Neural progenitor cell (in vitro differentiated cells): ENCODE measurements at regions not wholly inside any gene's neighbourhood (a gene's known extent, or its start where the extent isn't known, plus 50 kb on each side); places are given as distances from the start of the nearest gene placed in this dataset.

ENCODE experiments used
- CTCF ChIP-seq: fragments of 200-600 bp; sonication (generic); IDR thresholded peaks from 2 replicates; pipeline ENCODE4 v1.5.1; 2017; ENCODE audit warnings: antibody characterized with exemption, mild to moderate bottlenecking
- EZH2 ChIP-seq: fragments of 200-600 bp; sonication (generic); IDR thresholded peaks from 2 replicates; pipeline ENCODE4 v1.6.1; 2017; ENCODE audit warnings: antibody characterized with exemption, mild to moderate bottlenecking, moderate library complexity
- EZH2phosphoT487 ChIP-seq: fragments of 200-600 bp; sonication (generic); IDR thresholded peaks from 2 replicates; pipeline ENCODE4 v1.6.1; 2017; ENCODE audit warnings: antibody characterized with exemption

- no peak for TF ChIP-seq CTCF
- TF ChIP-seq EZH2 = no peak
- TF ChIP-seq EZH2phosphoT487 = no peak
Observed at GRCh38 chr7:138176060-138176459, 99.8 kb downstream of the AKR1D1 start.
